Tibial artery (tissue), 4 donors: ENCODE measurements at regions not wholly inside any gene's neighbourhood (a gene's known extent, or its start where the extent isn't known, plus 50 kb on each side); places are given as distances from the start of the nearest gene placed in this dataset.

Source experiments
- DNase-seq, 2 donors: peaks; one replicate each; pipeline ENCODE4 v3.0.0-alpha.2; 2019
- H3K27ac ChIP-seq, 2 donors: fragments of 200-600 bp; sonication (generic) in 1 of 2; 1 replicate in 1 of 2; 2 replicates in 1 of 2; pipeline ENCODE4 v1.5.1; 2018 to 2019; ENCODE audit warnings: mild to moderate bottlenecking in 1 of 2
- H3K27me3 ChIP-seq, 2 donors: fragments of 200-600 bp; sonication (generic) in 1 of 2; one replicate each; pipeline versions ENCODE4 v1.5.1 to v1.6.0; 2016 to 2019
- H3K36me3 ChIP-seq, 3 donors: fragments of 200-600 bp; sonication (generic) in 2 of 3; one replicate each; pipeline ENCODE4 v1.5.1; 2016 to 2019; ENCODE audit warnings: mild to moderate bottlenecking in 2 of 3
- H3K4me1 ChIP-seq, 4 donors: fragments of 200-600 bp; sonication (generic) in 2 of 4; 1 replicate in 3 of 4; 2 replicates in 1 of 4; pipeline ENCODE4 v1.5.1; 2016 to 2019
- H3K4me3 ChIP-seq, 2 donors: fragments of 200-600 bp; sonication (generic) in 1 of 2; 1 replicate in 1 of 2; 2 replicates in 1 of 2; pipeline ENCODE4 v1.5.1; 2018 to 2019; ENCODE audit warnings: mild to moderate bottlenecking in 2 of 2
- H3K9me3 ChIP-seq, 3 donors: fragments of 200-600 bp; sonication (generic) in 1 of 3; one replicate each; pipeline ENCODE4 v1.5.1; 2016 to 2019
- CTCF ChIP-seq, 2 experiments: fragments of 200-600 bp in 1 of 2; fragments of 450-650 bp in 1 of 2; IDR thresholded peaks; one replicate each; pipeline ENCODE4 v1.5.1; 2017 to 2019; ENCODE audit warnings: antibody characterized with exemption in 2 of 2, mild to moderate bottlenecking in 1 of 2, moderate library complexity in 1 of 2
- intact Hi-C: fragments of 100-400 bp; cut with DNase I; formaldehyde crosslinking; loops from one replicate; pipeline ENCODE4 v1.15.0; 2023; ENCODE audit warnings: low total_unique reads

GRCh38 chr16:6861135-6861814 is 471.4 kb upstream of the RBFOX1 start:
- Histone ChIP-seq H3K4me3 (no peak overlapping the region), H3K27me3 (no peaks in the 10 kb centered on the region), H3K9me3 (no peaks in the 10 kb centered on the region), H3K27ac (no peak overlapping the region), H3K4me1 (no peaks in the 10 kb centered on the region), H3K36me3 (no peaks in the 10 kb centered on the region)
- intact Hi-C loops, result no loop called here
- TF ChIP-seq CTCF (IDR thresholded peaks at IDR 0.05), result no peak
- DNase-seq, result no peak

GRCh38 chr16:6857575-6857974 is 475.1 kb upstream of the RBFOX1 start:
- no peaks in the 10 kb centered on the region for H3K27me3 ChIP-seq
- H3K36me3 ChIP-seq, result no peaks in the 10 kb centered on the region
- no peak overlapping the region for H3K4me3 ChIP-seq
- no peak overlapping the region for H3K27ac ChIP-seq
- intact Hi-C loops, result no loop called here
- H3K9me3 ChIP-seq, result no peaks in the 10 kb centered on the region
- DNase-seq, result no peak
- TF ChIP-seq CTCF (IDR thresholded peaks at IDR 0.05), result no peak
- H3K4me1 ChIP-seq, result no peaks in the 10 kb centered on the region

- H3K36me3 ChIP-seq, result no peaks in the 10 kb centered on the region
- H3K4me1 ChIP-seq, result no peaks in the 10 kb centered on the region
- no peak for TF ChIP-seq CTCF (IDR thresholded peaks at IDR 0.05)
- H3K4me3 ChIP-seq, result no peak overlapping the region
- no peak overlapping the region for H3K27ac ChIP-seq
- H3K27me3 ChIP-seq, result no peaks in the 10 kb centered on the region
- no peaks in the 10 kb centered on the region for H3K9me3 ChIP-seq
- DNase-seq, result no peak
- intact Hi-C loops, result no loop called here
Measured at GRCh38 chr16:6856578-6856977, 476.1 kb upstream of the RBFOX1 start.

GRCh38 chr16:6853565-6853964 is 479.1 kb upstream of the RBFOX1 start:
- no peak for TF ChIP-seq CTCF (IDR thresholded peaks at IDR 0.05)
- Histone ChIP-seq H3K9me3 (no peaks in the 10 kb centered on the region), H3K27ac (no peak overlapping the region), H3K36me3 (no peaks in the 10 kb centered on the region), H3K27me3 (no peaks in the 10 kb centered on the region), H3K4me3 (no peak overlapping the region), H3K4me1 (no peaks in the 10 kb centered on the region)
- no peak for DNase-seq
- intact Hi-C loops, result no loop called here

GRCh38 chr16:6852643-6853225 is 479.9 kb upstream of the RBFOX1 start:
- H3K27me3 ChIP-seq, result no peaks in the 10 kb centered on the region
- H3K36me3 ChIP-seq, result no peaks in the 10 kb centered on the region
- TF ChIP-seq CTCF (IDR thresholded peaks at IDR 0.05), result no peak
- no peaks in the 10 kb centered on the region for H3K4me1 ChIP-seq
- intact Hi-C loops, result no loop called here
- H3K9me3 ChIP-seq, result no peaks in the 10 kb centered on the region
- no peak overlapping the region for H3K4me3 ChIP-seq
- H3K27ac ChIP-seq, result no peak overlapping the region
- DNase-seq, result no peak
